Inflammatory macrophage treated with lipopolysaccharide for 1 hour (primary cell): ENCODE measurements at regions not wholly inside any gene's neighbourhood (a gene's known extent, or its start where the extent isn't known, plus 50 kb on each side); places are given as distances from the start of the nearest gene placed in this dataset.
A peak's percentile ranks its signal among the peaks of the same experiment; 100 is the strongest.
"Not testable (repeated sequence)": the region's sequence is repeated elsewhere in the genome, so short reads cannot be mapped to it uniquely, and the experiment has no call there.

Source experiments
- DNase-seq, 2 donors: peaks; one replicate each; pipeline ENCODE4 v3.0.0-alpha.2; 2020 to 2022

DNA sequence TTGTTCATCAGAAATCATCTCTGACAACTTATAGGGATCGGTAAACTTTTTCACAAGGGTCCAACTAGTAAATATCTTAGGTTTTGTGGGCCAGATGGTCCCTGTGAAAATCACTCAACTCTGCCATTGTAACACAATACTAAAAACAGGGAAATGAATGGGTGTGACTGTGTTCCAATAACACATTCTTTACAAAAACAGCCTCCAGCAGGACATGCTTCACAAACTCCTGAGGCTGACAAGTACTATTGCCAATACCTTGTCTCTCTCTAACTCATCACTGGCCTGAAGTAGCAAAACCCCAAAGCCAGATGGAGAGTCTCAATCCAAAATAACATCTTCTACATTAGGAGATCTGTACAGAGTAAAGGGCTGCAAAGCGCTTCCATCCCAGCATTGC lies 312.3 kb downstream of the TOX3 start:
- no peak for DNase-seq

DNA sequence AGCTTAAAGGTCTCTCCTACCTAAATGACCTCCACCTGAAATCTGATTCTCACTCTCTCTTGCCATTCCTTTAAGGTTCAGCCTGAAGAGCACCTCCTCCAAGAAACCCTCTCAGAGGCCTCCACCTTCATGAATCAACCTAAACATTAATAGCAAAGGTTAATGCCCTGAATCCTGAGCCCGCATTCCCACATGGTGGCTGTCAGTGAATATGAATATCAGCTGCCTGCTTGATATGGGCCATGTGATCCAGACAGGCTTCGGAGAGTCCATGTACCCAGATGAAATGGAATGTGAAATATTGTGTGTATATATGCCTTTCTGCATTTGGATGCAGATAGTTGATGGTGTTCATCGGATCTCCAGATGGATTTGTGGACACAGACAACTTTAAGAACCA lies 317.5 kb downstream of the TOX3 start:
- DNase-seq: no peak

DNA sequence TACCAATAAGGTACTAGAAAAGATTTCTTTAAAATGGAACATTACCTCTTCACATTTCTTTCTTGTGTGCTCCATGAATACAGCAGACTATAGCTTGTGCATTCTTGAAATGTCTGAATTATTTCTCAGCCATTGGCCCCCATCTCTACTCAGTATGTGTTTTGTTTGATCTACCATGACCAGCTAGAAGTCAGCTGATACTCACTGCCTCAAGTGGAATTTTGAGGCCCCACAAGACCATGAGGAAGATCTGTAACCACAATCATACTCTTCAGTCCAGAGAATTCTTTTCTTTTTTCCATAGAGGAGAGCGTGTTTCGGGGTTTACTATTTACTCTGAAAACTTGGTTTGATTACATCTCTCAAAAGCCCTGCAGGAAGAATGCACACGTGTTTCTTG lies 319.1 kb downstream of the TOX3 start:
- DNase-seq: no peak

- DNase-seq: no peak
These were observed 334.1 kb downstream of the TOX3 start for GRCh38 chr16:52212841-52213240.

- DNase-seq: no peak
These were observed 337.7 kb downstream of the TOX3 start for GRCh38 chr16:52209227-52209626.

DNA sequence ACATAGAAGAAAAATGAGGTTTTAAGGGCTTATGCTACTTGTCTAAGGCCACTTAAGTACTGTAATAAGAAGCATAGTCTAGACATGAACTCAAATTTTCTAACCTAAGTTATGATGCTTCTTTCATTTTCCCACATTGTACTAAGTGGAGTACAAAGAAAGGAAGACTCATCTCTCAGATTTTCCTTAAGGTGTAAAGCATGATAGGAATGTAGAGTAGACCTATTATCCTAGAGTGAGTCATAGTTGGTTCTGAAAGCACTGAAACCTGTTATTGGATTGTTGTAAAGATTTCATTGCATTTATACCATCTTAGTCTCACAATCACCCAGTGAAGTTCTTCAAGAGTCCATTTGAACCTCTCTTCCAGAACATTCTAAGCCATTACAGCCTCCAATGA lies 343.8 kb downstream of the TOX3 start:
- DNase-seq: no peak

DNA sequence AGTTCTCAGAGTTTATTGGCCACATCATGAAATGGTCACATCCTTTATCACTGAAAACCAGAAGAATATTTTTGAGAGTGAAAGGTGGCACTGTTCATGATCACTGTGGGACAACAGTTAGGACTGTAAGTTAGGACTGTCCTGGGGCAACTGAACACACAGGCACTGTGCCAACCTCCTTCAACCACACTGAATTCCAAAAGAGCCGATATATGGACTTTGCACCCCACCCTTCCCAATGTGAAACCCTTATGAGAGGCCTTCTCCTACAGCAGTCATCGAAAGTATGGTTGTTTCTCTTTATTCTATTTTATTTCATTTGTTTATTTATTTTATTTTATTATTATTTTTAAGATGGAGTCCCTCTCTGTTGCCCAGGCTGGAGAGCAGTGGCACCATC lies 353.5 kb downstream of the TOX3 start:
- no peak for DNase-seq

- peak; percentile 18 to 75 for DNase-seq
These were observed 355.3 kb downstream of the TOX3 start for GRCh38 chr16:52191531-52192134.

- DNase-seq: no peak
These were observed 362.6 kb downstream of the TOX3 start for GRCh38 chr16:52184336-52184735.

DNA sequence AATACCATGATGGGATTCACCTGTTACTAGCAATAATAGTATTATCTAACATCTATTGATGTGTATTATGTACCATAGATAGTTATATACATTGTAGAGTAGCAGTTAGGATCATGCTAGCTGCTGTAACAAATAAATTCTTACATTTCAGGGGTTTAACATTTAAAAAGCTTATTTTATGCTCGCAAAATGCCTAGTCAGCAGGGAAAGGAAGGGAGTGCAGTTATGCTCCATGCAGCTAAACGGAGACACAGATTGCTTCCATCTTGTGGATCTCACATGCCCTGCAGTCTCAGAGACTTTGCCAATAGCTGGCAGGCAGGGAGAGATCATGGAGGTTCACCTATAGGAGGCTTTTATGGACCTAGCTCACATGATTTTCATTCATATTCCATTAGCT lies 364.1 kb downstream of the TOX3 start:
- DNase-seq: no peak

DNA sequence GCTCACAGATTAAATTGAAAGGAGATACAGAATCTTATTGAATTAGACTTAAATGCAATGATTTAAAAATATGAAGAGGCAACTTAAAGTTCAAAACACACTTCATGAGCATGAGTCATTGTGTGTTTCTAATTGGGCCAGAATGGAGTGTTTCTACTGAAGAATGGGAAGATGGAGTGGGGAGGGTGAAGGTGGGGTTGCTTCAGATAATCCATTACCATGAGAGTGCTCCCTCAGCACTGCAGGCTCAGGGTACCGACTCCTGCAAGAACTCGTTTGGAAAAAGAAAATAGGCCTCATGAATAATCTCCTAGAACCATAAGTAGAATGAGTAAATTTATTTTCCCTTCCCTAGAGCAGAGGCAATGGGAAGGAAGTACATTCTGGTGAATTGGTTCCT lies 372.8 kb downstream of the TOX3 start:
- no peak for DNase-seq

DNA sequence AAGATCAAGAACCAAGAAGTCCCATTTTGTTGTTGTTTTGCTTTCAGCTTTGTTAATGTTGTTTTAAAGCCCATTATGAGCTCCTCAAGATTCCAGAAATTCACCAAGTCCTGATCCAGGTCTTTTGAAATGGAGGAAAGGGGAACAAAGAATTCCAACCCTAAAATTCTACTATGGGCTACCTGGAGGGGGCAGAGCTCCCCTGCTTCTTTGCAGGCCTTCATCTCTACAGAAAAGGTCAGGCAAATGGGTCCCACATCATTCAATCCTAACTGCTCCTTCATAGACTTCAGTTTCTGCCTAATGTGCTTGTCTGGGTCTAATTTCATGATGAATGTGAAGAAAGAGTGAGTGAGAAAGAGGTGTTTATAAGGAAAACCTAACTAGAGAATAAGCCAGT lies 375.5 kb downstream of the TOX3 start:
- no peak for DNase-seq

DNA sequence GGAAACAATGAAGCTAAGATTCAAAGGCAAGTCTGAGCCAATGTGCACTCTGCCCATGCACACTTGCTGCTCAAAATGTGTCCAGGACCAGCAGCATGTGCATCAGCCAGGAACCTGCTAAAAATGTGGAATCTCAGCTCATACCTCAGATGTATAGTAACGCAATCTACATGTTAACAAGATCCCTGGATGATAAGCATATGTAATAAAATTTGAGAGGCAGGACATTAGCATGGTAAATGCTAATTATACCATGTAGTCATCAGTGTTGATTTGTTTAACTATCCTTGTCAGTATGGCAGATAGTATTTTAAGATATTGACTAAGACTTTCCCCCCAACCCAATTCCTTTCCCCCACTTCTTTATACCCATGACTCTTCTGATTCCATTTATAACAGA lies 379.6 kb downstream of the TOX3 start:
- no peak for DNase-seq

DNA sequence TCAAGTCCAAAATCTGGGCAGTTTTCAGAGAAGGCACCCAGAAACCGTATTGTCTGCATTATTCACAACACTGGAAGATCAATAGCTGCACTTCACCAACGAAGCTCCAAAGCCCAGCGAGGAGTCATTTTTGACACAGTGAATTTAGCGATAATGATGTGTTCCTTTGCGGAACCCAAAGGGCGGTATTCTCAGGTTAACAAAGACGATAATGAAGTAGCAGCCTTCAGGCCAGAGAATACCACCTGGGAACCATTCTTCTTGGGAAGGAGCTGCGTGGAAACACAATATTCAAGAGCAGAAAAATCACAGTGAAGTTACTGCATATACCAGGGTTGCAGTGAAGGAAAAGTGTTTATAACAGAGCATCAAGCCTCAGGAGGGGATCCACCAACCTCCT lies 381.0 kb downstream of the TOX3 start:
- no peak for DNase-seq

DNA sequence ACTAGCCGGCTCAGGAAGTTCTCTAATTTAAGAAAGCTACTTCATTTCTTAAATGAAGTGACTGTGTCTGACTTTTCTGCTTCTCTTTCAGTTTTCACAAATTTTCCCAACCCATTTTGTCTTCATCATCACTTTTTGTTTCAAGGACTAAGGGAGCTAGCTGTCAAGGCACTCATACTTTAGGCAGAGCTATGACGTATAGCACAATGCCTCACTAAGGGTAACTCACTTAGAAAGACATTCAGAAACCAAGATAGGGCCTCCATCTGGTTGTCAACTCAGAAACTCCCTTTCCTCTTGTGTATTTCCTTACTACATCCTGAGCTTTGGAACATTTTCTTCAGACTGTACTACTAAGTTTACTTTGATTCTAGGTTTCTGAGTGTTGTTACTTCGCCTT lies 397.9 kb downstream of the TOX3 start:
- DNase-seq: no peak

- DNase-seq: no peak
These were observed 405.1 kb downstream of the TOX3 start for GRCh38 chr16:52141871-52142270.

DNA sequence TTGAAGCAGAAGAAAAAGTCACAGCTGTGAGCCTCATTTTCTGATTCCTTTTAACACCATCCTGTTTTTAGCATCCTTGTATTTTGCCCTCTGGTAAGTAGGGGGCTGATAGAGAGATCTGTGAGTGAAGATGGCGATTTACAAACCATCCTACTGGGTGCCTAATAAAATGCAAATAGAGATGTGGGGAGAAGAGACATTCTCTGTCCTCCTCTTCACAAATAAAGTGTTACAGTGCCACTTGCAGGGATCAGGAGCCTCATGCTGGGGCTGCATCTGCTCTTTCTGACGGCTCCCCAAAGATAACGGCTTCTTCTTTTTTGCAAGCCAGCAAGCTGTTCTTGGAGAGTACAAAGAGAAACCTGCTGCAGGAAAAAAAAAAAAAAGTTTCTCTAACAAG lies 418.6 kb downstream of the TOX3 start:
- DNase-seq: no peak

DNA sequence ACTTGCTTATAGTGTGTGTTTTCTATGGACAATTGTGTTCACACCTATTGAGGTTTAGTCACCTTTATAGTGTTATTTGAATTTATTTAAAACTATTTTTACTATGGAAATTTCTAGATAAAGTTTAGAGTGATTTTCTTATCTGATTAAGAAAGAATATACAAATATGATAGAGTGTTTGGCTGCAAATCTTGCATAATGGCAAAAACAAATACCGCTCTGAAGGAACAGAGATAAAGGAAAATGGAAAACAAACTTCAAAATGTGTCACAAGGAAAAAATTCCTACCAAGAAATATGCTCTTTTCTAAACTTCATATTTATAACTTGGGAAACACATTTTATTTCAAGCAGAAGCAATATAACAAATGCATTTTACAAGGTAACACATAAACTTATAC lies 423.1 kb downstream of the TOX3 start:
- no peak for DNase-seq

- DNase-seq: no peak
These were observed 423.7 kb downstream of the TOX3 start for GRCh38 chr16:52123061-52123839.

GRCh38 chr16:52117171-52117570 lies 429.8 kb downstream of the TOX3 start:
- no peak for DNase-seq

DNA sequence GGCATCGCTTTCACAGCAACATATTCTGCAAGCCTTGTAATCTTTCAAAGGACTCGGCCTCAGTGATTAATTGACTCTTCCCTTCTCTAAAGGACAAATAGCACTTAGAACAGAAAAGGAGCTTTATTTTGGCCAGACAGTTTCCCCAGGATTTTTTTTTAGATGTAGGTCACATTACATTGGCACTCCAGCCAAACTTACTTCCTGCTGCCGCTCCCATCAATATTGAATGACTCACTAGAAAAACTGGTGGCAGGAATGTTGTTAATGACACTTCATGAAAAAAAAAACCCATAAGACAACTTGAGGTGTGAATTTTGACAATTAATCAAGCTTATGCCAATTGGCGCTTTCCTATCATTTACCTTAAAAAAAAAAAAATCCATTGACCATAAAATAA lies 432.6 kb downstream of the TOX3 start:
- no peak for DNase-seq

DNA sequence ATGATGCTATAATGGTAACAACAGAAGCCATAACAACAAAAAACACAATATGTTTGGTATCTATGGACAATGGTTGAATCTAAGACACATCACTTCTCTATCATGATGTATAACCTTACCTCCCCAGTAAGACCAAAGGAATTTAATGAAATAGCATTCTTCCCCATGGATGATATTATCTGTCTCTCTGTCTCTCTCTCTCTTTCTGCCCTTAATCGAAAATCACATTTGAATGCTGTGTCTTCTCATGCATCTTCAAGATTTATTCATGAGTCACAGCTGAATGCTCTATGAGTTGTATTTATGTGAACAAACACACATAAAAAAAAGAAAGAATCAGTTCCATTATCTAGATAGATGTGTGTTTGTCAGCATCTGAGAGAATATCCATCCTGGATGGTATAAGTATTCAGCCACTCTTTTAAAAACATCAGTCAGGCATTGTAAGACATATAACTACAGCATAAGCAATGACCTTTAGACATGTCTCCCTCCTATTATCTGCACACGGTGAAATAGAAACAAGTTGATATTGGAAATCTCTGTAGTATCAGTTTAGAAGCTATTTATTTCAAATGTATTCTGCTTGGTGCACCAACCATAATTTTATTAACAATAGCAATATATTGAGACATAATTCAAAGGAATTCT lies 433.3 kb downstream of the TOX3 start:
- no peak for DNase-seq

- DNase-seq: not testable (repeated sequence)
These were observed 441.9 kb downstream of the TOX3 start for GRCh38 chr16:52104993-52105392.

GRCh38 chr16:52103791-52104190 lies 443.2 kb downstream of the TOX3 start:
- no peak for DNase-seq
